ENCODE measurements at regions not wholly inside any gene's neighbourhood (a gene's known extent, or its start where the extent isn't known, plus 50 kb on each side); places are given as distances from the start of the nearest gene placed in this dataset.

DNA sequence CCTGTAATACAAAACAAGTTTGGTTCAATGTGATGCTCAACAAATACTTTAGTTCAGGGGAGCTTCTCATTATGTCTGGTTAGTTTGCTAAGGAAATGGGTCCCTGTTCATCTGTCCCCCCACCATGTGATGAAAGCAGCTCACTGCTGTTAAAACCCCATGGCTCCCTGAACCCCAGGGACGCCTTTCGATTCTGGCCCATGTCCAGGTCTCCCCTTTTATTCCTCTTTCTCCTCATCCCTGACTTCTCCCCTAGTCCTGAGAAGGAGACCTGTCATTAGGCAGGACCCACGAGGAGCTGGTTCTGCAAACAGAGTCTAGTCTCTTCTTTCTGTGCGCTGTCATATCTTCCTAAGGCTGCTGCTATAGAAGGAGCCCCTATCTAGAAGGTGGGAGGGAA is 213.3 kb upstream of the OSR1 start:
- H3K36me3 Mint-ChIP-seq (ENCODE audit: low read depth), result no peaks in the 10 kb centered on the region
- no peak overlapping the region for H3K4me3 Mint-ChIP-seq
- H3K27me3 Mint-ChIP-seq (ENCODE audit: low read depth, poor library complexity), result peaks cover 10% of the 10 kb centered on the region
- TF ChIP-seq CTCF (IDR thresholded peaks at IDR 0.05), result no peak
- peaks cover 59% of the 10 kb centered on the region for H3K4me1 Mint-ChIP-seq
- no peak overlapping the region for H3K27ac Mint-ChIP-seq
- H3K9me3 Mint-ChIP-seq, result no peaks in the 10 kb centered on the region
- no peak for DNase-seq

- Mint-ChIP-seq H3K9me3 (peaks cover 16% of the 10 kb centered on the region), H3K27ac (no peak overlapping the region), H3K4me3 (no peak overlapping the region), H3K36me3 (ENCODE audit: low read depth) (peaks cover 5% of the 10 kb centered on the region), H3K27me3 (ENCODE audit: low read depth, poor library complexity) (peaks cover 10% of the 10 kb centered on the region), H3K4me1 (peaks cover 41% of the 10 kb centered on the region)
- no peak for TF ChIP-seq CTCF (IDR thresholded peaks at IDR 0.05)
- DNase-seq, result no peak
These were observed 210.9 kb upstream of the OSR1 start for GRCh38 chr2:19569300-19569791.

DNA sequence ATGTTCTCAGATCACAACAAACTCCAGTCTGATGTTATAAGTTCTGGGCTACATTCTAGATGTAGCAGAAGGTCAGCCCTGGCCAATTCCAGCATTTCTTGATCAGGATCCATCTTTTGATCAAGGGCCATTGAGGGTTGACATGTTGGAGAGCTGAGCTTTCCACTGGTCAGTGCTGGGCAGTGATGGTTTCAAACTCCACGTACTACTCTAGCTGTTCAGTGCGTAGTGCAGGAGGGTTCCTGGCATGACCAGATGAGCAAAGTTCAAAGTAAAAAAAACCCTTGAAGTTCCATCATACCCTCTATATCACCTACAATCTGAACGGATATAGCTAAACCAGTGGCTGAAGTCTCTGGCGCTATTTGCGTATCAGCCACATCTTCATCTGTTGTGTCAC is 210.4 kb upstream of the OSR1 start:
- Mint-ChIP-seq H3K36me3 (ENCODE audit: low read depth) (peaks cover 5% of the 10 kb centered on the region), H3K9me3 (peaks cover 16% of the 10 kb centered on the region), H3K4me3 (no peak overlapping the region), H3K4me1 (peaks cover 41% of the 10 kb centered on the region), H3K27ac (no peak overlapping the region), H3K27me3 (ENCODE audit: low read depth, poor library complexity) (peaks cover 10% of the 10 kb centered on the region)
- TF ChIP-seq CTCF (IDR thresholded peaks at IDR 0.05), result no peak
- no peak for DNase-seq

- Mint-ChIP-seq H3K27me3 (ENCODE audit: low read depth, poor library complexity) (no peaks in the 10 kb centered on the region), H3K9me3 (peaks cover 26% of the 10 kb centered on the region), H3K27ac (no peak overlapping the region), H3K4me1 (peaks cover 23% of the 10 kb centered on the region), H3K36me3 (ENCODE audit: low read depth) (peaks cover 12% of the 10 kb centered on the region), H3K4me3 (no peak overlapping the region)
- DNase-seq, result no peak
- no peak for TF ChIP-seq CTCF (IDR thresholded peaks at IDR 0.05)
These were observed 202.4 kb upstream of the OSR1 start for GRCh38 chr2:19560785-19561184.

GRCh38 chr2:19559596-19560240 is 201.3 kb upstream of the OSR1 start:
- no peak overlapping the region for H3K4me3 Mint-ChIP-seq
- peaks cover 12% of the 10 kb centered on the region for H3K36me3 Mint-ChIP-seq (ENCODE audit: low read depth)
- DNase-seq, result no peak
- TF ChIP-seq CTCF (IDR thresholded peaks at IDR 0.05), result no peak
- H3K9me3 Mint-ChIP-seq, result peaks cover 22% of the 10 kb centered on the region
- H3K4me1 Mint-ChIP-seq, result peaks cover 29% of the 10 kb centered on the region
- no peaks in the 10 kb centered on the region for H3K27me3 Mint-ChIP-seq (ENCODE audit: low read depth, poor library complexity)
- H3K27ac Mint-ChIP-seq, result no peak overlapping the region

DNA sequence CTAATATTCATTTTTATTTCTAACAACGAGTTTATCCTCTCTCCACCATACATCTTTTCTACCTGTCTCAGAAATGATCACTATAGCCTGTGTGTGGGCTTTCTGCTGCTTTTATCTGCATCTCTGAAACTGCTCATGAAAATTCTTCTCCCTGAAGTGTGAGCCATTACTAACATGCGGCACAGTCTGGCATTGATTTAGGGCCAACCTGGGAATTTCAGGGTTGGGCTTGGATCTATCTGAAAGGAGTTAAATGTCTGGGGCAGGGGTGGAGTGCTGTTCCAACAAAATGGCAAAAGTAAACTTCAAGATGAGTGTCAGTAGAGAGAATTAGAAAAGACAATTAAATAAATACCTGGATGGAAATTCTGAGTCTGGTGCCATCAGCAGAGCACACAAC is 198.2 kb upstream of the OSR1 start:
- Mint-ChIP-seq H3K4me1 (peaks cover 40% of the 10 kb centered on the region), H3K36me3 (ENCODE audit: low read depth) (peaks cover 12% of the 10 kb centered on the region), H3K27ac (no peak overlapping the region), H3K4me3 (no peak overlapping the region), H3K27me3 (ENCODE audit: low read depth, poor library complexity) (no peaks in the 10 kb centered on the region), H3K9me3 (peaks cover 21% of the 10 kb centered on the region)
- DNase-seq, result no peak
- TF ChIP-seq CTCF (IDR thresholded peaks at IDR 0.05), result no peak
